CD14-positive monocyte (primary cell): ENCODE measurements at regions not wholly inside any gene's neighbourhood (a gene's known extent, or its start where the extent isn't known, plus 50 kb on each side); places are given as distances from the start of the nearest gene placed in this dataset.
A peak's percentile ranks its signal among the peaks of the same experiment; 100 is the strongest.

ENCODE experiments used
- DNase-seq, 3 donors: peaks; one replicate each; pipeline ENCODE4 v3.0.0-alpha.2; 2011 to 2022
- H2AFZ ChIP-seq: 2 replicates; pipeline ENCODE4 v1.6.0; 2012; ENCODE audit warnings: mild to moderate bottlenecking, low read depth, low read length, inconsistent platforms; ENCODE audit not compliant: insufficient read depth, poor library complexity, severe bottlenecking
- H3K27ac ChIP-seq, 2 donors: 1 replicate in 1 of 2; 2 replicates in 1 of 2; pipeline ENCODE4 v1.5.1; 2012 to 2013; ENCODE audit warnings: low read length in 2 of 2, control low read depth in 1 of 2, inconsistent platforms in 1 of 2, low read depth in 1 of 2, mild to moderate bottlenecking in 1 of 2
- H3K27me3 ChIP-seq, 2 donors: one replicate each; pipeline versions ENCODE4 v1.6.0 to v1.6.1; 2011 to 2013; ENCODE audit warnings: low read length in 2 of 2; ENCODE audit not compliant: control insufficient read depth in 2 of 2, insufficient read depth in 2 of 2
- H3K36me3 ChIP-seq, 2 donors: replicated peaks in 1 of 2; 1 replicate in 1 of 2; 2 replicates in 1 of 2; pipeline versions ENCODE4 v1.5.1 to v1.6.1; 2012 to 2013; ENCODE audit warnings: low read length in 2 of 2, control low read depth in 1 of 2, inconsistent platforms in 1 of 2, mild to moderate bottlenecking in 1 of 2; ENCODE audit not compliant: insufficient read depth in 2 of 2, control insufficient read depth in 1 of 2
- H3K4me1 ChIP-seq, 2 donors: 1 replicate in 1 of 2; 2 replicates in 1 of 2; pipeline versions ENCODE4 v1.5.1 to v1.6.1; 2012 to 2013; ENCODE audit warnings: low read length in 2 of 2, control low read depth in 1 of 2, inconsistent platforms in 1 of 2, mild to moderate bottlenecking in 1 of 2, moderate library complexity in 1 of 2; ENCODE audit not compliant: insufficient read depth in 2 of 2, control insufficient read depth in 1 of 2
- H3K4me2 ChIP-seq: replicated peaks from 2 replicates; pipeline ENCODE3; 2012; ENCODE audit warnings: low read length, moderate library complexity, mild to moderate bottlenecking; ENCODE audit not compliant: poor library complexity, severe bottlenecking; ENCODE audit errors: extremely low read depth
- H3K4me3 ChIP-seq, 3 experiments: fragments of 200-600 bp in 1 of 3; sonication (generic) in 1 of 3; replicated peaks in 1 of 3; 1 replicate in 2 of 3; 2 replicates in 1 of 3; pipeline ENCODE4 v1.5.1; 2011 to 2013; ENCODE audit warnings: low read length in 3 of 3, mild to moderate bottlenecking in 3 of 3, control low read depth in 2 of 3, low read depth in 2 of 3, inconsistent platforms in 1 of 3, moderate library complexity in 1 of 3
- H3K79me2 ChIP-seq: 2 replicates; pipeline ENCODE4 v1.6.0; 2012; ENCODE audit warnings: mild to moderate bottlenecking, control low read depth, inconsistent platforms, low read length, moderate library complexity; ENCODE audit not compliant: insufficient read depth
- H3K9ac ChIP-seq: 2 replicates; pipeline ENCODE4 v1.6.0; 2017; ENCODE audit warnings: low read length, mild to moderate bottlenecking; ENCODE audit not compliant: insufficient read depth, poor library complexity, severe bottlenecking
- H3K9me3 ChIP-seq, 2 donors: replicated peaks in 1 of 2; 1 replicate in 1 of 2; 2 replicates in 1 of 2; pipeline versions ENCODE4 v1.5.1 to v1.6.1; 2012 to 2013; ENCODE audit warnings: low read length in 2 of 2, control low read depth in 1 of 2; ENCODE audit not compliant: control insufficient read depth in 1 of 2, insufficient read depth in 1 of 2
- H4K20me1 ChIP-seq: 2 replicates; pipeline ENCODE4 v1.6.0; 2012; ENCODE audit warnings: mild to moderate bottlenecking, low read length, control low read depth, moderate library complexity; ENCODE audit not compliant: insufficient read depth
- H3K27ac Mint-ChIP-seq, 7 donors: one replicate each; pipeline ENCODE4 v1.8.0; 2020; ENCODE audit warnings: mild to moderate bottlenecking in 7 of 7, mixed read lengths in 7 of 7, moderate library complexity in 6 of 7, inconsistent platforms in 2 of 7
- H3K27me3 Mint-ChIP-seq, 3 donors: one replicate each; pipeline ENCODE4 v1.8.0; 2021 to 2022; ENCODE audit warnings: low read depth in 3 of 3, mild to moderate bottlenecking in 3 of 3, mixed read lengths in 3 of 3, moderate library complexity in 3 of 3, inconsistent platforms in 1 of 3
- H3K36me3 Mint-ChIP-seq, 2 donors: one replicate each; pipeline ENCODE4 v1.8.0; 2020; ENCODE audit warnings: mixed read lengths in 2 of 2, inconsistent platforms in 1 of 2, mild to moderate bottlenecking in 1 of 2
- H3K4me1 Mint-ChIP-seq: one replicate; pipeline ENCODE4 v1.8.0; 2020; ENCODE audit warnings: mild to moderate bottlenecking, mixed read lengths
- H3K4me3 Mint-ChIP-seq, 2 donors: one replicate each; pipeline ENCODE4 v1.8.0; 2020; ENCODE audit warnings: mild to moderate bottlenecking in 2 of 2, mixed read lengths in 2 of 2, moderate library complexity in 1 of 2
- H3K9me3 Mint-ChIP-seq, 7 donors: one replicate each; pipeline ENCODE4 v1.8.0; 2020 to 2022; ENCODE audit warnings: mixed read lengths in 7 of 7, mild to moderate bottlenecking in 6 of 7, moderate library complexity in 6 of 7, inconsistent platforms in 2 of 7
- CTCF ChIP-seq: fragments of 200-600 bp; IDR thresholded peaks from one replicate; pipeline ENCODE4 v1.8.0; 2022; ENCODE audit warnings: antibody characterized with exemption, mild to moderate bottlenecking
- WGBS: methylation state at CpG from one replicate; pipeline ENCODE4 v1.1.5; 2013; ENCODE audit warnings: missing lambda C conversion rate; ENCODE audit not compliant: insufficient coverage; 5-methylcytosine and 5-hydroxymethylcytosine counted together
- intact Hi-C, 2 donors: fragments of 100-400 bp; cut with micrococcal nuclease; formaldehyde crosslinking; loops; one replicate each; pipeline versions ENCODE4 v1.15.0 to v1.15.1; 2023

DNA sequence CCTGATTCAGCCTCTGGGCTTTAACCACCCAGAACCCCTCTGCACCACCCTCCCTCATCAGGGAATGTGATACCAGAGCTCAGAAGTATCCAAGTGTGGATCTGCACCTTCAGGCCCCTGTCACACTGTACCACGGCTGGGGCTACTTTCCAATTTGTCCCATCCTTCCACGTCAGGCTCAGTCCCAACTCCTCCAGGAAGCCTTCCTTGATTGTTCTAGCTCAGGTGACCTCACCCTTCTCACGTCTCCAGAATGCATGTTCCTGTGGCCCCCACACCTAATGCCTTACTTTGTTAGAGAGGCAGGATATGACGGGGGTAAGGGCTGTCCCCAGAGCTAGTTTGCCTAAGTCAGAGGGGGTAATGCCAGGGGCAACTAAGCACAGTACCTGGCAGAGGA, 134.3 kb downstream of the TFCP2L1 start:
- Histone ChIP-seq H4K20me1 (no peaks in the 10 kb centered on the region), H3K9ac (no peak overlapping the region), H2AFZ (no peak overlapping the region), H3K9me3 (no peaks in the 10 kb centered on the region), H3K4me2 (no peak overlapping the region), H3K4me1 (no peaks in the 10 kb centered on the region), H3K79me2 (no peaks in the 10 kb centered on the region), H3K27ac (no peak overlapping the region), H3K27me3 (no peaks in the 10 kb centered on the region), H3K36me3 (no peaks in the 10 kb centered on the region), H3K4me3 (no peak overlapping the region)
- no peak for TF ChIP-seq CTCF
- Mint-ChIP-seq H3K9me3 (peaks cover 0 to 2% (median 0%) of the 10 kb centered on the region in 7 donors), H3K27ac (no peak overlapping the region), H3K4me3 (no peak overlapping the region), H3K36me3 (no peaks in the 10 kb centered on the region), H3K4me1 (no peaks in the 10 kb centered on the region), H3K27me3 (peaks cover 5 to 8% (median 6%) of the 10 kb centered on the region in 3 donors)
- intact Hi-C loops, result no loop called here
- 100% methylated on average over 2 of the region's 4 CpGs for WGBS
- DNase-seq, result no peak

DNA sequence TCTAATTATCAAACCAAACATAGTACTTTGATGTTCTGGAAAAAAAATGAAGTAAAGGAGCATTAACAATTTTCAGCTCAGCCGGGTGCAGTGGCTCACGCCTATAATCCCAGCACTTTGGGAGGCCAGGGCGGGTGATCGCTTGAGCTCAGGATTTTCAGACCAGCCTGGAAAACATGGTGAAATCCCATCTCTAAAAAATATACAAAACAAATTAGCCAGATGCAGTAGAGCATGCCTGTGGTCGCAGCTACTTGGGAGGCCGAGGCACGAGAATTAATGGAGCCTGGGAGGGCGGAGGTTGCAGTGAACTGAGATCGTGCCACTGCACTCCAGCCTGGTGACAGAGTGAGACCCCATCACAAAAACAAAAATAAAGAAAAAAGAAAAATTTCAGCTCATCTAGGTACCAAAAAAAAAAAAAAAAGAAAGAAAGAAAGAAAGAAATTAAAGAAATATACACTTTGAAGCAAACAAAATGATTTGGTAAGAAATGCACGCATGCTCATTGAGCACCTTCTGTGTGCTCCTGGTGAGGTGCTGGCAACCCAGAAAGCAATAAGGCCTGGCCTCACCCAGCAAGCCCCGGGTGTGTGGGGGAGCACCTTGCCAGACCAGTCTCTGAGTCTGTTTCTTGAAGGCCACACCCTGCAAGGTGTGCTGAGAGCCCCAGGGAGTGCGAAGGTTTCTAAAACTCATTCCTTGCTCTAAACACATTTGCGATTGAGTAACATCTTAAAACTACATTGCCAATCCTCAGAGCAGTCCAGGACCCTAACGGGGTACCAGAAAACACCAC, 133.5 kb downstream of the TFCP2L1 start:
- TF ChIP-seq CTCF, result no peak
- Histone ChIP-seq H2AFZ (no peak overlapping the region), H3K9ac (no peak overlapping the region)

More for the DNA sequence above, 133.5 kb downstream of the TFCP2L1 start:
- H4K20me1 ChIP-seq, result no peaks in the 10 kb centered on the region
- Mint-ChIP-seq H3K36me3 (no peaks in the 10 kb centered on the region), H3K9me3 (peaks cover 0 to 6% (median 2%) of the 10 kb centered on the region in 7 donors), H3K4me1 (no peaks in the 10 kb centered on the region), H3K27ac (peak overlapping the region in 1 of 7 donors; percentile 20), H3K4me3 (no peak overlapping the region), H3K27me3 (peaks cover 5 to 9% (median 9%) of the 10 kb centered on the region in 3 donors)
- H3K4me3 ChIP-seq, result no peak overlapping the region
- intact Hi-C loops, result no loop called here
- 96% methylated on average over 5 of the region's 14 CpGs for WGBS
- H3K4me2 ChIP-seq, result no peak overlapping the region
- peaks cover 0 to under 1% of the 10 kb centered on the region in 2 donors for H3K9me3 ChIP-seq
- DNase-seq, result no peak
- H3K36me3 ChIP-seq, result no peaks in the 10 kb centered on the region
- H3K27ac ChIP-seq, result no peak overlapping the region
- no peaks in the 10 kb centered on the region for H3K27me3 ChIP-seq
- no peaks in the 10 kb centered on the region for H3K4me1 ChIP-seq
- no peaks in the 10 kb centered on the region for H3K79me2 ChIP-seq
